GM12801 (cell line): ENCODE measurements at regions not wholly inside any gene's neighbourhood (a gene's known extent, or its start where the extent isn't known, plus 50 kb on each side); places are given as distances from the start of the nearest gene placed in this dataset.

ENCODE experiments used
- TF ChIP-seq, protein P1 (sequence below): IDR thresholded peaks from one replicate; pipeline ENCODE4 v1.5.1; 2011; ENCODE audit warnings: control low read depth; ENCODE audit not compliant: insufficient read length; ENCODE audit errors: extremely low read depth

DNA sequence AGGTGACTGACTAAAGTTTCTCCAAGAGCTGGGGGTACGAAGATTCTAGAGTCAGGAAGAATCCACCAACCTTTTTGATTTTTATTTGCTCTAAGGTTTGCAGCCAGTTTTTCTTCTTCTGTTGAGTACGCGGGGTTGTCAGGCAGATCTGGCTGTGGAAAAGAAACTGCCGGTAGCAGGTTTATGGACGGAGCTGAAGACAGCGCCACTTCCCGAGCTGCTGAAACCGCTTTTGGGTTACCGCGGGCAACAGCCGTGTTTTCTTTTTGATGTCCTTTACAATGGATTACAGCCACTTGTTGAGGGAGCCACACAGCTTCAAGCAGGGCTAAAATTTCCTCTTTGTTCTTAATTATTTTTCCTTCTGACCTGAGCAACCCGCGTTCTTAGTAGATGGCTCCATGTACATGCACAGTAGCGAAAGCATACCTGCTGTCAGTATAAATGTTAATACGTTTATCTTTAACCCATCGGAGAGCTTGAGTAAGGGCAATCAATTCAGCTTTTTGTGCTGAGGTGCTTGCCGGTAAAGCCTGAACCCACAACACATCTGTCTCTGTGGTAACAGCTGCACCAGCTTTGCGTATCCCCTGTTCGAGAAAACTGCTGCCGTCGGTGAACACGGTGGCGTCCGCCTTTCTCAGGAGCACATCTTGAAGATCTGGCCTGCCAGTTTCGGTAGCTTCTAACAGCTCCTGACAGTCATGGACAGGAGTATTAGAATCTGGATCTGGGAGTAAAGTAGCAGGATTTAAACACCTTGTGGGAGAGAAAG lies 674.3 kb downstream of the TMEM121 start:
- TF ChIP-seq, protein P1, sequence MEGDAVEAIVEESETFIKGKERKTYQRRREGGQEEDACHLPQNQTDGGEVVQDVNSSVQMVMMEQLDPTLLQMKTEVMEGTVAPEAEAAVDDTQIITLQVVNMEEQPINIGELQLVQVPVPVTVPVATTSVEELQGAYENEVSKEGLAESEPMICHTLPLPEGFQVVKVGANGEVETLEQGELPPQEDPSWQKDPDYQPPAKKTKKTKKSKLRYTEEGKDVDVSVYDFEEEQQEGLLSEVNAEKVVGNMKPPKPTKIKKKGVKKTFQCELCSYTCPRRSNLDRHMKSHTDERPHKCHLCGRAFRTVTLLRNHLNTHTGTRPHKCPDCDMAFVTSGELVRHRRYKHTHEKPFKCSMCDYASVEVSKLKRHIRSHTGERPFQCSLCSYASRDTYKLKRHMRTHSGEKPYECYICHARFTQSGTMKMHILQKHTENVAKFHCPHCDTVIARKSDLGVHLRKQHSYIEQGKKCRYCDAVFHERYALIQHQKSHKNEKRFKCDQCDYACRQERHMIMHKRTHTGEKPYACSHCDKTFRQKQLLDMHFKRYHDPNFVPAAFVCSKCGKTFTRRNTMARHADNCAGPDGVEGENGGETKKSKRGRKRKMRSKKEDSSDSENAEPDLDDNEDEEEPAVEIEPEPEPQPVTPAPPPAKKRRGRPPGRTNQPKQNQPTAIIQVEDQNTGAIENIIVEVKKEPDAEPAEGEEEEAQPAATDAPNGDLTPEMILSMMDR, result no peak

DNA sequence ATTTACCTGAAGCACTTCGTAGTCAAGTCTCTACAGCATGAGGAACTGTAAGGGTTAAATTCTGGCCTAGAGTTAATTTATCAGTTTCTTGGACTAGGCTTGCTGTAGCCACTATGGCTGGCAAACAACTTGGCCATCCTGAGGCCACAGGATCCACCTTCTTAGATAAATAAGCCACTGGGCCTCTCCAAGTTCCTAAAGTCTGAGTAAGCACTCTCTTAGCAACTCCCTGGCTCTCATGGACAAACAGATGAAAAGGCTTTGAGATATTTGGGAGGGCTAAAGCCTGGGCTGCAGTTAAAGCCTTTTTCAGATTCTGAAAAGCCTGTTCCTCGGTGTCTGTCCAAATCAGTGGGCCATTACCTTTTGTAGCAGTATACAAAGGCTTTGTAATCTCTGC lies 675.0 kb downstream of the TMEM121 start:
- TF ChIP-seq, protein P1, result no peak

DNA sequence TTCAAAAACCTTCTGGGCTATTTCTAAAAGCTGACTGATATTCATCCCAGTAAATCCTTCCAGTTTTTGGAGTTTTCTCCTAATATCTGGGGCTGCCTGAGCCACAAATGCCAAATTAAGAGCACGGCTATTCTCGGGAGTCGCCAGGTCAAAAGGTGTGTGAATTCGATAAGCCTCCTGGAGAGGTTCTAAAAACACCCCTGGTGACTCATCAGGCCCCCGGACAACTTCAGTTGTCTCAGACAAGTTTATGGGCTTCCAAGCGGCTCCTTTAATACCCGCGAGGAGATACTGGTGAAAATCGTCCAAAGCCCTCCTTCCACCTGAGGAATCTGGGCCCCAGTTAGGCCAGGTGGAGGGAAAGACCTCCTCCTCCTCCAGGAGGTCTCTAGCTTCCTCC lies 677.1 kb downstream of the TMEM121 start:
- TF ChIP-seq, protein P1, result no peak

DNA sequence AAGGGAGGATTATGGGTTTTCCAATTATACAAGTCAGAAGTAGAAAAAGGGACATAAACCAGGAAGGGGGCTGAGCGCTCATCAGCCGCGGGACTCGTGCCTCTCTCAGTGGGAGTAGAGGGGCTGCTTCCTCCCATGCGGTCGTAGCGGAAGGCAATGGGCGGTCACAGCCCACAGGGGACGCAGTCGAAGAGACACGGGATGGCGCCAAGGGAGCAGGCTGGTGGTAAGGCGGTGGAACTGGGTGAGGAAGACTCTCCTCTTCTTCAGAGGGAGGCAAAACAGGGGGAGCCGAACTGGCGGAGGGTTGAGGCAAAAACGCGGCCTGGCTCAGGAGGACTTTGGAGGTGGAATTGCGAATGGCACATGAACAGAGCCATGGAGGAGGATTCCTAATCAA lies 677.7 kb downstream of the TMEM121 start:
- TF ChIP-seq, protein P1, result no peak

DNA sequence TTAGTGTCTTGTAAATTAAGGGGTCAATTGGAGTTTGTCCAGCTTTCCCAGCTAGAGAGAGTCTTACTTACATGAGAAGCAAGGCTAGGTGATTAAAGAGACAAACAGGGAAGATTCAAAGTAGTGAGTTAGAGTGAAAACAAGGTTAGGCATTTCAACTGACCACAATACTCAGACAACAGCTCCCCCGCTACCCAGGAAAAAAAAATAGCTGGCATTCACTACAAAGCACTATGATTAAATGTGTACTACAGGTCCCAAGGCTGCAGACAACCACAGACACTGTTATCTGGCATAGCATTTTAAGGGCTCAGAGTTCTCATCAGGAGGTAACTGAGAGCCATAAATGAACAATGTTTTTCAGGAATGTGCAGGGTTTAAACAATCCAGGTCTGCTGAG lies 680.9 kb downstream of the TMEM121 start:
- TF ChIP-seq, protein P1, result no peak

DNA sequence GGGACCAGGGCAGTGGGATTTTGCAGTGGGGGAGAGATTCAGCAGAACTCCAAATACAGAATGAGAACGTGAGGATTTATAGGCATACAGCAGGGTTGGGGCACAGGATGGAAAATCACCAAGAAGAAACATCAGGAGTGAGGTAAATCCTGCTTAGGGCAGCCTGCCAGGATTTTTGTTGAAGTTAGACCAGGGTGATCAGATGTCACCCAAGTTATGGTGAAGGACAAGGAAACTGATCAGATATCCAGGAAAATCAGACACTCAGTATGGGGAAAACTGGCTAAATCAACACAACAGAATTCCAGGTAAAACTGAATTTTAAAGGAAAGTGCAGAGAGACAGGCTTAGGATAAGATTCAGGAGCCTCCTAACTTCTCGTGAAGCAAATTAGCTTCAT lies 682.4 kb downstream of the TMEM121 start:
- TF ChIP-seq, protein P1, result no peak

DNA sequence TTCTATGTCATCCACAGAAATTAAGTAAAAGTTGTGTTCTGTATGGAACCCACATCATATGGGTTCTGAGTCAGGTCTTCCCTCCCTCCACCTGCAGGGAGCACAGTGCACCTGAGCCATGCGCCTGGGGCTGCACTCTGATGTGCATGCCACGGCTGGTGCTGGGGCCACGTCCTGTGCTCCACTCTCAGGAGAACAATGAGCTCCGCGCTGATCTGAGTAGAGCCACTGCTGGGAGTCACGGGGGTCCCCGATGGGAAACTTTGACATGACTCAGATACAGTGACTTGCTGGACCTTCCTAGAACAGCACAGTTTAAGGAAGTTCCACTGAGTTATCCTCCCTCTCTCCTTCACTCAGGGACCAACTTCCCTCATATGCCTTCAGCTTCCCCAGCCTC lies 683.4 kb downstream of the TMEM121 start:
- TF ChIP-seq, protein P1, result no peak
